ENCODE measurements at regions not wholly inside any gene's neighbourhood (a gene's known extent, or its start where the extent isn't known, plus 50 kb on each side); places are given as distances from the start of the nearest gene placed in this dataset.
"Not testable (repeated sequence)": the region's sequence is repeated elsewhere in the genome, so short reads cannot be mapped to it uniquely, and the experiment has no call there.

DNA sequence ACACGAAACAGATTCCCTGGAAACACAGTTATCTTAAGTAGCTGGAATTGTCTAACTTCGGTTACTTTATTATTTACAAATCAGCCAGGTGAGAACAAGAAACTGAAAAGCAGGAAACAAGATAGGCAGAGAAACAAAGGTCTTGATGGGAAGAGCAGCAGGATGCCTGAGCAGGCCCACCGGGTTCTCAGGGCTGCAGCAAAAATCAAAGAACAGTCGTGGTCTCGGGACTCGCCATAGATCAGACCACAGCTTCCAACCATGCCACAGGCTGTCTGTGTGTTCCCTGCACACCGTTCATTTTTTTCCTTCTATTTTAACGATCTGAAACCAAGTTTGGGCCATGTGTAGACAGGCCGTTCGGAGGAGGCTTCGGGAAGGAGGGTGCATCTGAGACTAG, 62.7 kb upstream of the SOX11 start:
- not testable (repeated sequence) for H3K9me3 ChIP-seq (ENCODE audit: control insufficient read depth, insufficient read depth, low read depth, low read length); H3K36me3 ChIP-seq (ENCODE audit: control insufficient read depth, insufficient read depth, low read length); H3K27me3 ChIP-seq (ENCODE audit: control insufficient read depth, insufficient read depth, low read length); H3K27ac ChIP-seq (ENCODE audit: low read depth, low read length); H3K4me3 ChIP-seq (ENCODE audit: low read depth, low read length); H3K9ac ChIP-seq (ENCODE audit: low read length)
- H3K4me1 ChIP-seq (ENCODE audit: control insufficient read depth, insufficient read depth, low read length) = peaks cover 14% of the 10 kb centered on the region; the same call in 1 of the 2 replicates

DNA sequence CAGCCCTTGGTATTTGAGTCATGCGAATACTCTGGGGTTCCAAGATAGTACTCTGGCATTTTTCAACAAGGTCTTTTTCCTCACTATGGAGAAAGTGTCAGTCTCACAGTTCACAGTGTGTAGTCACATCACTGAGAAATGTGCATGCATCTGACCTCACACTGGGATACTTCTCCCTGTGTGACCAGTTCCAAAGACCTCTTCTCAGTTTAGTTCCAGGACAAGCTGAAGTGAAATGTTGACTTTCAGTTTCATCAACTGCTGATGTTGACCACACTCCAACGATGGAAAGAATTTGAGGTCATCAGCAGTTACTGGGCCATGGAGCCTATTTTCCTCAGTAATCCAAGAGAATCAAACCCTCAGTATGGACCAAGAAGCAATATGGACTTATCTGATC, 55.1 kb upstream of the SOX11 start:
- H3K36me3 ChIP-seq (ENCODE audit: control insufficient read depth, insufficient read depth, low read length); H3K27me3 ChIP-seq (ENCODE audit: control insufficient read depth, insufficient read depth, low read length); H3K27ac ChIP-seq (ENCODE audit: low read depth, low read length); H3K4me3 ChIP-seq (ENCODE audit: low read depth, low read length); H3K9ac ChIP-seq (ENCODE audit: low read length); H3K4me1 ChIP-seq (ENCODE audit: control insufficient read depth, insufficient read depth, low read length); H3K9me3 ChIP-seq (ENCODE audit: control insufficient read depth, insufficient read depth, low read depth, low read length): not testable (repeated sequence)

All from HUES6 (cell line).